ENCODE measurements at regions not wholly inside any gene's neighbourhood (a gene's known extent, or its start where the extent isn't known, plus 50 kb on each side); places are given as distances from the start of the nearest gene placed in this dataset.
"Not testable (repeated sequence)": the region's sequence is repeated elsewhere in the genome, so short reads cannot be mapped to it uniquely, and the experiment has no call there.

- no peak for DNase-seq (ENCODE audit: low read depth, low spot score)
These were observed 98.1 kb downstream of the CCDC71L start for GRCh38 chr7:106562711-106563366.

- DNase-seq (ENCODE audit: low read depth, low spot score) = no peak
These were observed 99.1 kb downstream of the CCDC71L start for GRCh38 chr7:106561666-106562411.

- DNase-seq (ENCODE audit: low read depth, low spot score) = no peak
These were observed 99.8 kb downstream of the CCDC71L start for GRCh38 chr7:106561151-106561550.

- DNase-seq (ENCODE audit: low read depth, low spot score) = no peak
These were observed 100.5 kb downstream of the CCDC71L start for GRCh38 chr7:106560482-106560881.

GRCh38 chr7:106556244-106556643, 104.7 kb downstream of the CCDC71L start:
- not testable (repeated sequence) for DNase-seq (ENCODE audit: low read depth, low spot score)

GRCh38 chr7:106554623-106555022, 106.3 kb downstream of the CCDC71L start:
- DNase-seq (ENCODE audit: low read depth, low spot score) = not testable (repeated sequence)

GRCh38 chr7:106553446-106553836, 107.5 kb downstream of the CCDC71L start:
- no peak for DNase-seq (ENCODE audit: low read depth, low spot score)

- no peak for DNase-seq (ENCODE audit: low read depth, low spot score)
These were observed 108.1 kb downstream of the CCDC71L start for GRCh38 chr7:106552645-106553445.

GRCh38 chr7:106551936-106552335, 109.0 kb downstream of the CCDC71L start:
- DNase-seq (ENCODE audit: low read depth, low spot score) = no peak

- no peak for DNase-seq (ENCODE audit: low read depth, low spot score)
These were observed 112.5 kb downstream of the CCDC71L start for GRCh38 chr7:106548491-106548890.

GRCh38 chr7:106545275-106545674, 115.7 kb downstream of the CCDC71L start:
- no peak for DNase-seq (ENCODE audit: low read depth, low spot score)

GRCh38 chr7:106543221-106543757, 117.7 kb downstream of the CCDC71L start:
- no peak for DNase-seq (ENCODE audit: low read depth, low spot score)

GRCh38 chr7:106542550-106543220, 118.3 kb downstream of the CCDC71L start:
- DNase-seq (ENCODE audit: low read depth, low spot score) = no peak

- DNase-seq (ENCODE audit: low read depth, low spot score) = no peak
These were observed 122.3 kb downstream of the CCDC71L start for GRCh38 chr7:106538638-106539037.

- DNase-seq (ENCODE audit: low read depth, low spot score) = no peak
These were observed 123.8 kb downstream of the CCDC71L start for GRCh38 chr7:106537119-106537518.

GRCh38 chr7:106536079-106536478, 124.9 kb downstream of the CCDC71L start:
- DNase-seq (ENCODE audit: low read depth, low spot score) = no peak

- DNase-seq (ENCODE audit: low read depth, low spot score) = no peak
These were observed 125.6 kb downstream of the CCDC71L start for GRCh38 chr7:106535234-106535932.

- no peak for DNase-seq (ENCODE audit: low read depth, low spot score)
These were observed 126.6 kb downstream of the CCDC71L start for GRCh38 chr7:106534271-106534846.

GRCh38 chr7:106530183-106530582, 130.8 kb downstream of the CCDC71L start:
- not testable (repeated sequence) for DNase-seq (ENCODE audit: low read depth, low spot score)

- not testable (repeated sequence) for DNase-seq (ENCODE audit: low read depth, low spot score)
These were observed 134.3 kb downstream of the CCDC71L start for GRCh38 chr7:106526617-106527016.

- DNase-seq (ENCODE audit: low read depth, low spot score) = no peak
These were observed 136.3 kb downstream of the CCDC71L start for GRCh38 chr7:106524690-106525059.

Data from activated CD4-positive, CD25-positive, alpha-beta regulatory T cell treated with anti-CD3 and anti-CD28 coated beads, Interleukin-2, amount 50 U/mL, for 16 hours (primary cell).